ENCODE measurements at regions not wholly inside any gene's neighbourhood (a gene's known extent, or its start where the extent isn't known, plus 50 kb on each side); places are given as distances from the start of the nearest gene placed in this dataset.
"Not testable (repeated sequence)": the region's sequence is repeated elsewhere in the genome, so short reads cannot be mapped to it uniquely, and the experiment has no call there.

- TF ChIP-seq CTCF (IDR thresholded peaks at IDR 0.05); POLR2AphosphoS5 (IDR thresholded peaks at IDR 0.05; ENCODE audit: insufficient read depth in 1 of 2, low read depth in 1 of 2): not testable (repeated sequence)
These were observed 169.9 kb upstream of the ZNF322 start for GRCh38 chr6:26829480-26829879.
